Caco-2 (cell line): ENCODE measurements at regions not wholly inside any gene's neighbourhood (a gene's known extent, or its start where the extent isn't known, plus 50 kb on each side); places are given as distances from the start of the nearest gene placed in this dataset.

Experiments used
- BruUV-seq: library from RNA; stranded (reverse); fragments of 400-500 nt; replicated peaks from 2 replicates; lab custom pipeline; 2021; lab: Mats Ljungman, UMichigan
- CTCF ChIA-PET: fragments of 300-600 bp; sonication (Branson Sonifier 250); formaldehyde crosslinking; loops from one replicate; lab custom pipeline; 2022; ENCODE audit warnings: antibody characterized with exemption; lab: Charles Lee
- POLR2A ChIA-PET: fragments of 300-600 bp; sonication (Branson Sonifier 250); formaldehyde crosslinking; loops from one replicate; lab custom pipeline; 2022; ENCODE audit warnings: antibody characterized with exemption; lab: Charles Lee
- DNase-seq, 2 experiments: peaks; one replicate each; pipeline versions ENCODE4 v3.0.0 to v3.0.0-alpha.2; 2020 to 2022
- H3K27me3 ChIP-seq: replicated peaks from 2 replicates; pipeline ENCODE4 v1.6.0; 2011; ENCODE audit warnings: low read length; ENCODE audit not compliant: control insufficient read depth, insufficient read depth
- H3K36me3 ChIP-seq: 2 replicates; pipeline ENCODE4 v1.5.1; 2011; ENCODE audit warnings: low read length; ENCODE audit not compliant: control insufficient read depth, insufficient read depth
- H3K4me1 ChIP-seq: fragments of 250-450 bp; sonication (Bioruptor Pico); 2 replicates; pipeline ENCODE4 v1.5.1; 2020; ENCODE audit warnings: mild to moderate bottlenecking
- H3K4me3 ChIP-seq: 2 replicates; pipeline ENCODE4 v1.5.1; 2011; ENCODE audit warnings: low read depth, mild to moderate bottlenecking, control low read depth, low read length
- H3K9me3 ChIP-seq: fragments of 250-450 bp; sonication (Bioruptor Pico); 2 replicates; pipeline ENCODE4 v1.5.1; 2020; ENCODE audit warnings: mild to moderate bottlenecking, moderate library complexity
- H3K27ac Mint-ChIP-seq: one replicate; pipeline ENCODE4 v1.8.0; 2022; ENCODE audit warnings: mixed read lengths; ENCODE audit not compliant: unreplicated experiment
- H3K27me3 Mint-ChIP-seq: one replicate; pipeline ENCODE4 v1.8.0; 2022; ENCODE audit warnings: mixed read lengths; ENCODE audit not compliant: insufficient read depth, unreplicated experiment
- H3K36me3 Mint-ChIP-seq: one replicate; pipeline ENCODE4 v1.8.0; 2022; ENCODE audit warnings: mild to moderate bottlenecking, mixed read lengths; ENCODE audit not compliant: insufficient read depth, unreplicated experiment
- H3K4me1 Mint-ChIP-seq: one replicate; pipeline ENCODE4 v1.8.0; 2022; ENCODE audit warnings: low read depth, mixed read lengths; ENCODE audit not compliant: unreplicated experiment
- H3K4me3 Mint-ChIP-seq: one replicate; pipeline ENCODE4 v1.8.0; 2022; ENCODE audit warnings: mild to moderate bottlenecking, moderate library complexity, mixed read lengths; ENCODE audit not compliant: unreplicated experiment
- H3K9me3 Mint-ChIP-seq: one replicate; pipeline ENCODE4 v1.8.0; 2022; ENCODE audit warnings: mixed read lengths; ENCODE audit not compliant: unreplicated experiment
- intact Hi-C: fragments of 100-400 bp; cut with micrococcal nuclease; formaldehyde crosslinking; loops from one replicate; pipeline ENCODE4 v1.10.0; 2022; ENCODE audit not compliant: unreplicated experiment
- TF ChIP-seq, protein P1 (sequence below), 2 experiments: fragments of 200-600 bp in 1 of 2; IDR thresholded peaks; 1 replicate in 1 of 2; 2 replicates in 1 of 2; pipeline versions ENCODE4 v1.5.1 to v1.8.0; 2011 to 2022; ENCODE audit warnings: antibody characterized with exemption in 1 of 2, control low read depth in 1 of 2, inconsistent platforms in 1 of 2, low read depth in 1 of 2, low read length in 1 of 2, mild to moderate bottlenecking in 1 of 2, moderate library complexity in 1 of 2; ENCODE audit not compliant: insufficient read depth in 1 of 2, severe bottlenecking in 1 of 2, unreplicated experiment in 1 of 2

DNA sequence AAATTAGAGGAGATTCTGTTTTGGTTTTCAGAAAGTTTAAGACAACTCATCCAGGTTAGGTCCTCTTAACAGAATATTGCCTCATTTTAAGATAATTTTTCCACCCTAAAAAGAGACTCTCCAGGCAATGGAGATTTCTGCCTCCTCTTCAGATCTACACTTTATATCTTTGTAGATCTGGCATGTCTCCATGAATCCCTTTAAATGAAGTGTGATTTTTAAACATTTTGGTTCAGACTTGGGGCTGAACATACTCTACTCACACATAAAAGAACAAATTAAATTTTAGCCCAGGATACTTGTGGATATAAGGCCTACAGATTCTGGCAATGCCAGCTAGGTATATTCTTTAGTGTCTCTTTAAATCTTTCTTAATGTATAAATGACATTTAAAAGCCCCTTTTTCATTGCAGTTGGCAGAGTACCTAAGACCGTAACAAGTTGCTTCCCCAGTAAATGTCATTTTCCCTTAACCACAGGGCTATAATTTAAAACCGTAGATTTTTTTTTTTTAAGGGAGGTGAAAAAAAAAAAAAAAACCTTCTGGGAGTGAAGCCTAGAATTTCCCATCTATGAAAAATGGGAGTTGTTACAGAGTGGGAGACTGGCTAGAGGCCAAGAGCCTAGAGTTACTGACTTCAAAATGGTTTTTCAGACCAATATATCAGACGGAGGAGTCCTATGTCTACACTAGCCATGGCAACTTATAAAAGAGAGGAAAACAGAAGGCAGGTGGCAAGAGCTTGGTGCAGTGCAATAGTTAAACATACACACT lies 207.8 kb upstream of the TARS1 start:
- no TSS peak for BruUV-seq
- intact Hi-C loops: no loop called here
- Mint-ChIP-seq H3K4me1 (no peaks in the 10 kb centered on the region), H3K4me3 (no peak overlapping the region), H3K27ac (no peak overlapping the region), H3K9me3 (no peaks in the 10 kb centered on the region), H3K27me3 (no peaks in the 10 kb centered on the region), H3K36me3 (no peaks in the 10 kb centered on the region)
- CTCF ChIA-PET: no interaction called here
- Histone ChIP-seq H3K27me3 (no peaks in the 10 kb centered on the region), H3K36me3 (no peaks in the 10 kb centered on the region), H3K4me1 (no peaks in the 10 kb centered on the region), H3K9me3 (no peaks in the 10 kb centered on the region), H3K4me3 (no peak overlapping the region)
- TF ChIP-seq, protein P1, sequence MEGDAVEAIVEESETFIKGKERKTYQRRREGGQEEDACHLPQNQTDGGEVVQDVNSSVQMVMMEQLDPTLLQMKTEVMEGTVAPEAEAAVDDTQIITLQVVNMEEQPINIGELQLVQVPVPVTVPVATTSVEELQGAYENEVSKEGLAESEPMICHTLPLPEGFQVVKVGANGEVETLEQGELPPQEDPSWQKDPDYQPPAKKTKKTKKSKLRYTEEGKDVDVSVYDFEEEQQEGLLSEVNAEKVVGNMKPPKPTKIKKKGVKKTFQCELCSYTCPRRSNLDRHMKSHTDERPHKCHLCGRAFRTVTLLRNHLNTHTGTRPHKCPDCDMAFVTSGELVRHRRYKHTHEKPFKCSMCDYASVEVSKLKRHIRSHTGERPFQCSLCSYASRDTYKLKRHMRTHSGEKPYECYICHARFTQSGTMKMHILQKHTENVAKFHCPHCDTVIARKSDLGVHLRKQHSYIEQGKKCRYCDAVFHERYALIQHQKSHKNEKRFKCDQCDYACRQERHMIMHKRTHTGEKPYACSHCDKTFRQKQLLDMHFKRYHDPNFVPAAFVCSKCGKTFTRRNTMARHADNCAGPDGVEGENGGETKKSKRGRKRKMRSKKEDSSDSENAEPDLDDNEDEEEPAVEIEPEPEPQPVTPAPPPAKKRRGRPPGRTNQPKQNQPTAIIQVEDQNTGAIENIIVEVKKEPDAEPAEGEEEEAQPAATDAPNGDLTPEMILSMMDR (IDR thresholded peaks at IDR 0.05; ENCODE audit: insufficient read depth in 1 of 2, low read depth in 1 of 2, low read length in 1 of 2, severe bottlenecking in 1 of 2, unreplicated experiment in 1 of 2): no peak
- DNase-seq: no peak
- POLR2A ChIA-PET: no interaction called here

DNA sequence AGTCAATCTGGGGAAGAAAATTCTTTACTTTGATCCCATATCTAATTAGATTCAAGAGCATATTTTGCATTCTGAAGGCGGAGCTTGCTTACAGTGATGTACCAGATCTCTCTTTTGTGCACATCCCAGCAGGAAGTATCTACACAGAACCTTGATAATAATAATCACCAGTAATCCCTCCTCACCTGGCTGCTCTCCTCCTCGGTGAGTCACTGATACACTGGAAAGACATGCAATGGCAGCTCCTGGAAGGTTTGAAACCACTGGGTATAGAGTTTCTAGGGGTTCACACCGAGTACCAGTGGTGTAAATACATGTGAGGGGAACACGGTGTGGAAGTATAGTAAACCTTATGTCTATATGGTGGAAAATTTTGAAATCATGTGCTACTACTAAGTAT lies 205.5 kb upstream of the TARS1 start:
- DNase-seq: no peak
- POLR2A ChIA-PET: no interaction called here
- Histone ChIP-seq H3K4me1 (no peaks in the 10 kb centered on the region), H3K4me3 (no peak overlapping the region), H3K27me3 (no peaks in the 10 kb centered on the region), H3K9me3 (no peaks in the 10 kb centered on the region), H3K36me3 (no peaks in the 10 kb centered on the region)
- H3K4me3 Mint-ChIP-seq: no peak overlapping the region
- no peaks in the 10 kb centered on the region for H3K4me1 Mint-ChIP-seq
- no peak overlapping the region for H3K27ac Mint-ChIP-seq
- intact Hi-C loops: no loop called here
- no peaks in the 10 kb centered on the region for H3K36me3 Mint-ChIP-seq
- TF ChIP-seq, protein P1 (IDR thresholded peaks at IDR 0.05; ENCODE audit: insufficient read depth in 1 of 2, low read depth in 1 of 2, low read length in 1 of 2, severe bottlenecking in 1 of 2, unreplicated experiment in 1 of 2): no peak
- H3K27me3 Mint-ChIP-seq: no peaks in the 10 kb centered on the region
- H3K9me3 Mint-ChIP-seq: no peaks in the 10 kb centered on the region
- CTCF ChIA-PET: no interaction called here
- no TSS peak for BruUV-seq

DNA sequence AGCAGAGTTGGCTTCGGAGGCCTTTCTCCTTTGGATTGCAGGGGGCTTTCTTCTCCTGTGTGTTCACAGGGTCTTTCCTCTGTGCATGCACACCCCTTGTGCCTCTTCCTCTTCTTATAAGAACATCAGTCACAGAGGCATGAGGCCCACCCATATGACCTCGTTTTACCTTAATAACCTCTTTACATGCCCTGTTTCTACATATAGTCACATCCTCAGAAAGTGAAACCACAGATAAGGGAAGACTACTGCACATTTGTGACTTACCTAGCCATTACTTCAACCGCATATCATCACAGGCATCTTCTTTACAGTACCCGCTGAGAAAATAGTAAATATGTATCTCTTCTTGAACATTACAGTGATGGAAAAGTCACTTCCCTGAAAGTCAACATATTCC lies 204.9 kb upstream of the TARS1 start:
- no peaks in the 10 kb centered on the region for H3K36me3 Mint-ChIP-seq
- H3K36me3 ChIP-seq: no peaks in the 10 kb centered on the region
- TF ChIP-seq, protein P1 (IDR thresholded peaks at IDR 0.05; ENCODE audit: insufficient read depth in 1 of 2, low read depth in 1 of 2, low read length in 1 of 2, severe bottlenecking in 1 of 2, unreplicated experiment in 1 of 2): no peak
- H3K27ac Mint-ChIP-seq: no peak overlapping the region
- no peaks in the 10 kb centered on the region for H3K4me1 Mint-ChIP-seq
- H3K4me3 ChIP-seq: no peak overlapping the region
- H3K27me3 ChIP-seq: no peaks in the 10 kb centered on the region
- no TSS peak for BruUV-seq
- H3K4me1 ChIP-seq: no peaks in the 10 kb centered on the region
- no peaks in the 10 kb centered on the region for H3K9me3 Mint-ChIP-seq
- intact Hi-C loops: no loop called here
- H3K27me3 Mint-ChIP-seq: no peaks in the 10 kb centered on the region
- DNase-seq: no peak
- ChIA-PET CTCF (no interaction called here), POLR2A (no interaction called here)
- H3K9me3 ChIP-seq: no peaks in the 10 kb centered on the region
- H3K4me3 Mint-ChIP-seq: no peak overlapping the region
